GM21825 (cell line): ENCODE measurements at regions not wholly inside any gene's neighbourhood (a gene's known extent, or its start where the extent isn't known, plus 50 kb on each side); places are given as distances from the start of the nearest gene placed in this dataset.

Experiments used
- ATAC-seq: cut with Tn5 transposase; IDR thresholded peaks from one replicate; pipeline ENCODE4 v1.9.1; 2021; ENCODE audit warnings: mild to moderate bottlenecking, moderate library complexity; ENCODE audit not compliant: unreplicated experiment

DNA sequence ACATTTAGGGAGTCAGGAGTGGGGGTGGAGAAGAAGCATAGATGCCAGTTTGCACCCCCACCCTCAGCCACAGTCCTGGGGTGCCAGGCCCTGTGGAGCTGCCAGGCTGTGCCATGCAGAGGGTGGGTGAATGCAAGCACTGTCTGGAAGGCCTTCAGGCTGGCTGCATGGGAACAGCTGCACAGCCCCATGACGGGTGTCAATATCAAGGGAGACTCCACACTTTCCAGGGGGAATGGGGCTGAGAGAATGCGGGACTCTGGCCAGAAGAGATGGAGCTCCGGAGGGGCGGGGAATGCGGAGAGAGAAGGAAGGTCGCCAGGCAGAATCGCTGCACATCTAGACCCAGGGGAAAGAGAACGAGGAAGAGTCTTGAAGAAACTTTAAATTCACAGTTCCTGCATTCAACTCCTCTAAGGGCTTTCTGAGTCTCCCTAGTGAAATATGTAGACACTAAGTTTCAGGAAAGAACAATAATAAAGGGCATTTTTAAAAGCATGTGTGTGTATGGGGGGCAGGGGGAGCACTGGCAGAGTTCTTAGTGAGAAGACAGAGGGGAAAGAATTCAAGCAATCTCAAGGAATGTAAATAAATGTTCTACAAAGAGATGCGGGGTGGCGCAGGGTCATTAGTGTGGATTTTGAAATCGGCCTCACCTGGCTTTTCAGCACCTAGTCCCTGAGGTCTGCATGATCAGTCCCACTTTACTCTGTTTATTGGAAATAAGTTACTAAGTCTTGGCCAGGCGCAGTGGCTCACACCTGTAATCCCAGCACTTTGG, 59.1 kb downstream of the BOD1 start:
- ATAC-seq, result no peak

DNA sequence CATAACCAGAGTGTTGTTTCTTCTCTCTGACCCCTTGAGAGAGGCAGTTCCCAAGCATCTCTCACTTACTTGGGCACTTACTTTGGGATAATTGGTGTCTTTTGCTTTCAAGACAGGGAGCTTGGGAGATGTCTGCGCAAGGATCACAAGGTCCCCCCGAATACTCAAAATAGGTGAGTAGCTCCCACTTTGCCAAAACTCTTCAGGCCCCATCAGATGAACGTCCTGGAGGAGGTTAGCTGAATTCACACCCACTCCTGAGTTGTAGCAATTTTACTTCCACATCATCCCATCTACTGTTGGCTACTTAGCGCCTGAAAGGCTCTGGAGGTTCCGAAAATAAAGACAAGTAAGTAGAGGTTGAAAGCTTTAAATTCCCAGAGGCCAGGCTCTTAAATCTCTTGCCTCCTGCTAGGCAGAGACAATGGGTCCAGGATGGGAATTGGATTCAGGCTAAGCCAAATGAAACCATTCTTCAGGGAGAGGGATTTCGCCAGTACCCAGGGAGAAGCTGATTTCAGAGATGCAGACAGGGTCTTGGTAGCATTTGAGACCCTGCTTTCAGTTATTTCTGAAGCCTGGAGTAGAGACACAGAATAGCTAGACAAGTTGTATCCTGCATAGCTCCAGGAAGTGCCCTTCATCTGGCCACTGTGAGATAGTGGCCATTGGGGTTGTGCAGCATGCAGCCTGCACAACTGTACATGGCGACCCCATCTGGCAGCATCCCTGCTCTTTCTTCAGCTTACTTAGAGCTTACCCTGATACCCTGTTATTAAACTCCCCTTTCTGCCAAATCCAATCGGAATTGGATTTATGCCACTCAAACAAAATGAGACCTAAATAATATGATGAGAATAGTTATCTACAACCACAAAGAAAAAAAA, 60.1 kb downstream of the BOD1 start:
- no peak for ATAC-seq

DNA sequence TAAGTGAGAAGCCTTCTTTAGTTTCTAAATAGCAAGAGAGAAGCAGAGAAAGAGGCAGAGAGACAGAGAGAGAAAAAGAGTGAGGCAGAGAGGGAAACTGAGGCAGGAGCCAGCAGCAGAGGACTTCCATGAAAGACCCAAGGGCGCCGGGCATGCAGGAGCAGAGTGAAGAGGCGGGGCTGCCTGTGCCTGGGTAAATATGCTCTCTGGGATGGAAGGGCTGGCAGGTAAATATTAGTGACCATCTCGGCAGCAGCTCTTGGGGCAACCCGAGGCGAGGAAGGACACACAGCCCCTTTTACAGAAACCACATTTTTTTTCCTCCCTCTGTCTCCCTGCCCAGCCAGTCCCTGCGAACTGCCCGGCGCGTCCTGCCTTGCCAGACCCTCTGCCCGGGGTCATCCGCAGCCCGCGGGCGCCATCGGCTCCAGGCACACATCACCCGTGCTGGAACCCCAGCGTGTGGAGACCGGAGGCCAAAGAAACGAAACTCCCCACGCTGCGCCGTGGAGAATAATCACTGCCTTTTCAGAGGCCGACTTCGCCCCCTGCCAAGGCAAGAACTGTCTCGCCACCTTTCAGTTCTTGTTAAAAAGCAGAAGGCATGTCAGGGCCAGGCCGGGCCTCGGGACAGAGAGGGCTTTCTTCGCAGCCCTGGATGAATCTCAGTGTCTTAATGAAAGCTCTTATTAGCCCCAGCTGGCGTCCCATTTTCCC, 61.3 kb downstream of the BOD1 start:
- ATAC-seq, result no peak

DNA sequence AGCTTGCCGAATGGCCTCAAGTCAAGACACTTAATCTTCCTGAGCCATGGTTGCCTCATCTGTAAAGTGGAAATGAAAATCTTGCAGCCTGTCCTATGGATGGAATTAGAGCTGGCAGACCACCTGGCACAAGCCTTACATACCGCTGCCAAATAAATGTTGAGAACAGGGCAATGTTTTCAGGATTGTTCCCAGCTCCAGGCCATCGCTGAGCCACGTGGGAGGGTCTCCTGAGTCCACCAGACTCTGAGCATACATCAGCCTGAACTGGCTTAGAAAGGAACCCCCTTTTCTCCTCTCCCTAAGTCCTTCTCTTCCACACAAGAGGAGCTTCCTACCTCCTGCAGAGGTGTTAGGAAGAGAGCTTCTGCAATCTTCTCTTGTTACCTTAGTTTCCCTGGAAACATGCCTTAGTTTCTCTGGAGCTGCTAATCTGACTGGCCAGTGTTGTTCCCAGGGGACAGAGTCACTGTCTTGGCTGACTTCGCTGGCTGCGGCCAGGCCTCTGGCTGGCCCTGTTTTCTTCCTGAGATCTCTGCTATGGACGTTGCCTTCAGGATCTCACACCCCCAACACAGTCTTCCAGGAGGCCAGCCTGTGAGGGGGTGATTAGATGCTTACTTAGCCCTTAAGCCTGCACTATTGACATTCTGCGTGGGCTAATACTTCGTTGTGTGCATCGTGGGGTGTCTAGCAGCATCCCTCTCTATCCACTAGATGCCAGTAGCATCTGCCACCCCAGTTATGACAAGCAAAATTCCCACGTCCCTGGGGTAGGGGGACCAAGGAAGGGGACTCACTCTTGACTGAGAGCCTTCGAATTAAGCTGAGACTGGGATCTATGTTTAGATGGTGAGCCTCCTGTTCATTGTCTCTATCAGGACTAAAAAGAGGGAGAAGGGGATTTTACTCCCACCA, 62.2 kb downstream of the BOD1 start:
- ATAC-seq, result no peak

DNA sequence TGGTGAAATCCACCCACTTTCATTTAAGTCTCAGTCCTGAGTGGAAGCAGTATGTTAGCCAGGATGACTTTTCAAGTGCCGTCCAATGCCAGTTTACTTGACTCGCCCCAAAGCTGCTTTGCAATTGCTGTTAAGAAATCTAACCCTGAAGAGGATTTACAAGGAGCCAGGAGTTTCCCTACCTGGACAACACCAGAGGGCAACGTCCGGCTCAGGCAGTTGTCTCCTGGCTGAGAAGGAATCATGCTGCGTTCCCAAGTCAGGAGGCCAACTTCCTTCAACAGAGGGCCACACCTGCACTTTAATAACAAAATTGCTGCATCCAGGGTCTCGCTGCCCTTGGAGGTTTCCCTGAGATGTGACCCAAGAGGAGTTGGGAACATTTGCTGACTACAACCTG, 65.8 kb downstream of the BOD1 start:
- ATAC-seq, result no peak

DNA sequence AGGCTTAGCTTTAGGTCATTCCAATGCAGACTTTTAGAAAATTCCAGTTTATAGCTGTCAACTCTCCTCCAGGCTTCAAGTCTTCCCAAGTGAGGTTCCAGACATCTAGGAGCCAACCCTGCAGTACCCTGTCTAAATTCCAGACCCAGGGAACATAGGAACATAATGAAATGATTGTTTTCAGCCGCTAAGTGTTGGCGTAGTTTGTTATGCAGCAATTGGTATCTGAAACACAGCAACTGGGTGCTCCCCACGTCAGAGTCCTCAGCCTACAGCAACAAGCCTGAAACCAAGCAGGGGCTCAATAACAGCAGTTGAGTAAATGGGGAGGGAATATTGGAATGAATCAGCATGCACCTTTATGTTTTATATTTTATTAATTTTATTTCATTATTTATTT, 66.8 kb downstream of the BOD1 start:
- ATAC-seq, result no peak

DNA sequence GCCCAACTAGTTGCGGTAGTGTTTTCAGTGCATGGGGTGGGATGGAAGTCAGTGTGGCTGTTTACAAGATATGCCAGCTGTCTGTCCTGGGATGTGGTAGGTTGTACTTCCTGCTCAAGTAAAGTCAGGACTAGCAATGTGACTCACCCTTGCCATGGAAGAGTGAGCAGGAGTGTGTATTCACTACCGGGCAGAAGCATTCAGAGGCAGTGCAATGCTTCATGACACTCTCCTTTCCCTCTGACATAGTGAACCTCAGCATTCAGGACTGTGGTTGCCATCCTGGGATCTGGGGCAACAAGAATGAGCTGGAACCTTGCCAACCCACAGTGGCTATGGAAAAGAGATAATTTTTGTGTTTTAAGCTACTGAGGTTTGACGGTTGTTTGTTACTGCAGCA, 68.9 kb downstream of the BOD1 start:
- ATAC-seq, result peak; percentile 80

DNA sequence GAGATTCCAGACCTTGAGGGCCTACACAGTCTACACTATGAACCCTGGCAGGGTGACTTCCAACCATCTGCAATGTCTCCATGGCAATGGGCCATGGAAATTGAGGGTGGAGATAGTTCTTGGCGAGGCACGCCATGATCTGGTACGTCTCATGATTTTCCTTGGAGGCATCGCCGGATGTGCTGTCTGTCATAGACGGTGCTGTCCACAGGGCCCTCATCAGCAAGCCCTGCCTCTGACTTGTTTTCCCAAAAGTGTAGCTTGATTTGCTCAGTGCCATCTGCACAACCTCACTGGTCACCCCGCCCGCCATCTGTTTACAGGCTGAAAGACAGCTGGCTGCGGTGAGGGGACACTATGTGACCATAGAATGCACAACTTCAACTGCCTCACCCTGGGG, 73.5 kb downstream of the BOD1 start:
- ATAC-seq, result no peak

DNA sequence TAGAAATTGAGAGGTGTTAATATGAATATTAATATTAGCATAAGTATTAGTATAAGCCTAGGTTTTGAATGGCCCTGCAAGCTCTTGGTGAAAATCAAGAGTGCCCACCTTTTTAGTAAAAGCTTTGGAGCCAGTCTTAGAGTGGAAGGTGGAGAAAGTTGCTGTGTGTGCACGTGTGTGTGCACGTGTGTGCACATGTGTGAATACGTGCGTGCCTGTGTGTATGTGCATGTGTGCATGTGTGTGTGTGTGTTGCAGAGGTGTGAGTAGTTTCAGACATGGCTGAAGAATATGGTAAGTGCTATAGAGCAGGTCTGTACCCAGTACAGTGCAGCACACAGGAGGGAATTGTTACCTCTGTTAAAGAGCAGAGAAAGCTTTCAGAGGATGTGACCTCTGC, 74.3 kb downstream of the BOD1 start:
- no peak for ATAC-seq

DNA sequence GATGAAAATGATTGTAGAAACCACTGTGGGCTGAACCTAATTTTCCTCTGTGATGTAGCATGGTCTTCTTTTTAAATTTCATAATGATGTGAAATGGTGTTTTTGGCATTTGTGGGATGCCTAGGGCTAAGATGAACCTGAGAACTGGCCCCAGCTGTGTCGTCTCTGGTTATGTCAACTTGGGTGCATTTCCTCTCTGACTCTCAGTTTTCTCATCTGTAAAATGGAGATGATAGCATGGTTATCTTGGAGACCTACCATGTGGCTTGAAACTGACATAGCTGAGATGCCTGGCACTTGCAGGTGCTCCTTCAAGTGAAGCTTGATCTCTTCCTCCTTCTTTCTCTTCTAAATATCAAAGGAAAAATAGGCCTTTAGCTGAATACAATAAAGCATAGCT, 77.8 kb downstream of the BOD1 start:
- ATAC-seq, result no peak

DNA sequence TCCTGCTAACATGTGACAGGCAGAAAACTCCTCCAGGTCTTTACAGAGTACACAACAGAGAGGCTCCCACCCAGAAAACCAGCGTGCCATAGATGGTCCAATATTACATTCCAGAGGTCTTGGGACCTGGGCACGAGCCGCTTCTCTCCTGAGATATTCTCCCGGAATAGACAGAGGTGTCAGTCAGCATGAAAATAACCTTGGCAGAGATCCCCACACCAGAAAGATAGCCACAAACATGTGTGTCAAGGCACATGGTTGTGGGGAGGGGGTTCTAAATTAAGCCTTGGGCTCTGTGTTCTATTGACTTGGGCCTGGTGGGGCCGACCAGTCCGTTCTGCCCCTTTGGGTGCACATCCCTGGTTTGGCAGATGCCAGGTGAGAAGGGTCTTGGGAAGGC, 78.4 kb downstream of the BOD1 start:
- no peak for ATAC-seq

DNA sequence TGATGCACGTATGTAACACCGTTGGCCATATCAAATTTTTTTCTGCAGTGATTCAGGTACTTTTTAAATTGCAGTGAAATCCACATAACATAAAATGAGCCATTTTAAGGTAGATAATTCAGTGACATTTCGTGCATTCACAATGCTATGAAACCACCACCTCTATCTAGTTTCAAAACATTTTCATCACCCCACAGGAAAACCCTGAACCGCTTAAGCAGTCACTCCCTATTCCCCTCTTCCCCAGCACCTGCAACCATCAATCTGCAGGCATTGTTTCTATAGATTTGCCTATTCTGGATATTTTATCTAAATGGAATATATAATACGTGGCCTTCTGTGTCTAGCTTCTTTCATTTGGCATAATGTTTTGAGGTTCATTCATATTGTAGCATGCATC, 79.2 kb downstream of the BOD1 start:
- ATAC-seq, result no peak

DNA sequence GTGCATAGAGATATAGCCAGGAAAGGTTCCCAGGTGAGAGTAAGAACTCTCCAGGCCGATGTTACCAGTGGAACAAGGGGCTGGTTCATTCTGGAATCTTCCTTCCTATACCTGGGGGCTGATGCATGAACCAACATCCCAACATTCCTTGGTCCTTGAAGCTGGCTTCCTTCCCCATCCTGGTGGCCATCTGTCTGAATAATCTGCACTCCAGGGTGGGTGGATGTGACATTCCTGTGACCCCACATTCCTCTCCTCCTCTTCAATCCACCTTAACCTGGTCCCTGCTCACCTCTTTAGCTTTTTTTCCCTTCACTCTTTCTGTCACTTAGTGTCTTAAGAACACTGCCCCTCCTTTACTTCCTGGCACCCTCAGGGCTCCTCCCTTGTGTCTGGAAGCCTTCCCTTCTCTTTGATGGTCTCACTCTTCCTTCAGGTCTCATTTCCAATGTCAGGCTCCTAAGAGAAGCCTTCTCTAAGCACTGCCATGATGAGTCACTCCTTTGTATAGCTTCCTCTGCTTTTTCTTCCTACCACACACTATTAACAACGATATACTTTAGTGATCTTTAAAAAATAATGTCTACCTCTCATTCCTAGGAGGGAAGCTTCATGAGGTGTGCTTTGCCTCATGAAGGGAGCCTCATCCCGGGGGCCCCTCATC, 80.3 kb downstream of the BOD1 start:
- ATAC-seq, result no peak

DNA sequence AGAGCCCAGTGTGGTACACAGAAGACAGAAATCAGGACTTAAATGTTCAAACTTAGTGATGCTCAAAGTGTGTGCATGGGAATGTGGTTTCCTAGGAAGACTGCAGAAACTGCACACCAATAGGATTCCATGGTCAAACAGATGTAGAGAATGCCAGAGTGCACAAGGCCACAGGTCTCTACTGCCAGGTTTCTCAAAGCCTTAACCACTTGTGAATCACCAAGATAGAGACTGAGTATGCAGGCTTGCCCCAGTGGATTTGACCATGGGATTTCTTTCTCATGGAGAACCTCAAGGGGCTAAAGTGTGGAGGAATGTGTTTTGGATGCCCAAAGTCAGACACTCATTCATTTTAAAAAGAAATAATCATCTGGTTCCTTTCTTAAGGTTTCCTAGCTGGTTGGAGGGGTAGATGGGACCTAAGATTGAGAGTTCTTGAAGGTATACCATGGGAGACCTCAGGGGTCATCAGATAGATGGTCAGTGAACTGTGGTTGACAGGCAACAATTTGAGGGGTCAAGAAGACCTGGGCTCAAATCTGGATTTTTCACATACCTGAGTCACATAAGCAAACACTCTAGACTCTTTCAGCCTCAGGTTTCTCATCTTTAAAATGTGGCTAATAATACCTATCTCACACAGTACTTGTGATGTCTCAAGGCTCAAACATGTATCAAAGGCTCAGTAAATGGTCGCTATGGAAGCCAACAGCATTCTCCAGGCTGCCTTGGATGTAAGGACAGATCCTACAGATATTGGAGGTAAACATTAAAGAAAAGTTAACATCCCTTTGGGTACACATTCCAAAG, 81.1 kb downstream of the BOD1 start:
- no peak for ATAC-seq

DNA sequence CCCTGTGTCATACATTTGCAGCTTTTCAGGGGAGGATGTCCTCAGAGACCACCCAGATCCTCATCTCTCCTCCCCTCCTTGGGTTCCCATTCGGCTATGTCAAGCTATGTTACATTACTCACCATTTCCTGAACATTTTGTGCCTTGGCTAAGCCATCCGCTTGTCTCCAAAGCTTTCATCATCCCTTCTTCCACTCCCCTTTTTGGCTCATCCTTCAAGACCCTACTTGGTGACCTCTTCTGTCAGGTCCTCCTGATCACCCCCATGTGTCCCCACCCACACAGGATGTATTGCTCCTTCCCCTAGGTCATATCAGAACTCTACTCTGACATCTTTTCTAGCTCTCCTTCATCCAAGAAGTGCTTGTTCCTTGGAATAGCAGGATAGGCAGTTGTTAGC, 81.8 kb downstream of the BOD1 start:
- ATAC-seq, result no peak

DNA sequence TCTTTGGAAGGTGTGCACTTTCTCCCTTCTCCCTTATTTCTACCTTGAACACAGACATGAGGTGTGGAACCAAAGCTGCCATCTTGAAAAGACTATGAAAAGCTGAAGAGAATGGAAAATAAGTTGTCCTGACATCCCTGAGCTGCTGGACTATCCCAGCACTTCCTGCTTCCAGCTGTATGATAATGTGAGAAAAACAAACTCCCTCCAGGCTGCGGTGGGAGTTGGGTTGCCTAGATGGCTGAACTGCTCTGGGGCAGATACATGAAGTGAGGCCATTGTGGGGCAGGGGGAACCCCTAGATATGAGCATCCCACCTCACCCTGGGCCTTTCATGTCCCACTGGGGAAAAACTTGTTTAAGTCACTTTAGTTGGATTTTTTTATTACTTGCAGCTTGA, 82.4 kb downstream of the BOD1 start:
- no peak for ATAC-seq

DNA sequence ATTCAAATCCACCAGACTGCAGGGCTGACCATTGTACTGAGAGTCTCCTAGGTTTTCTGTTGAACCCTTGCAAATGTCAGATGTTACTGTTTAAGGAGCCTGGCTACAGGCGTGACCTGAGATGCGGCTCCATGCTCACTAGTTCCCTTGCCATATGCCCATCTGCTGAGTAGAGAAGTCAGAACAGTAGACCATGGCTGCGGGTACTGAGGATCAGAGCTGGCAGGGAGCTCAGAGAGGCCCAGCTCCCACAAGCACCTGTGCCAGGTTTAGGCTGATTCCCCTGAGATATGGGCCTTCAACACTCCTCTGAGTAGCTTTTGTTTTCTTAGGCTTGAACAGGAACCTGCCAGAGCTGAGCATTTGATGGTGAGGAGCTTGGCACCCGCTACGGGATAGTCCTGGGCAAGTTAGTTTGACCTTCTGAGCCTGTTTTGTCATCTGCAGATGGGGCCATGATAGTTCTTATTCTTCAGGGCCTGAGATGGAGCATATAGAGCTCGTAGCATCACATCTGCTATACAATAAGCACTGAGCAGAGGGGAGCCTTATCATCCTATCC, 83.7 kb downstream of the BOD1 start:
- ATAC-seq, result no peak

DNA sequence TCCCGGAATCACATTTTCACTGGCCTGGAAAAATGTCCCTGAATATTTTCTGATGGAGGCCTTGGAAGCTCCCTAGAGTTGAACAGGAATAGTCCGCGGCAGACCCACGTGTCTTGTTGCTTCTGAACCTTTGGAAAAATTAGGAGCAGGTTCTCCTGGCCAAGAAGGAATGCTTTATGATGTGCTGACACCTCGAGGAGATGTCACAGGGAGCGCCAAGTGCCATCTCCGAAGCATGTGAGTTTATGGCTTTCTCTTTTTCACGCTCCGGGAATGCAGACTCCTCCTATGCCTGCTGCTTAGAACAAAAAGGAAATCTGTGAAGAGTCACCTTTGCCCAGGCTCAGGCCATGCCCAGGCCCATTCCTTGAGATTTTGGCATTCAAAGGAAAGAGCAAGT, 84.6 kb downstream of the BOD1 start:
- ATAC-seq, result no peak

DNA sequence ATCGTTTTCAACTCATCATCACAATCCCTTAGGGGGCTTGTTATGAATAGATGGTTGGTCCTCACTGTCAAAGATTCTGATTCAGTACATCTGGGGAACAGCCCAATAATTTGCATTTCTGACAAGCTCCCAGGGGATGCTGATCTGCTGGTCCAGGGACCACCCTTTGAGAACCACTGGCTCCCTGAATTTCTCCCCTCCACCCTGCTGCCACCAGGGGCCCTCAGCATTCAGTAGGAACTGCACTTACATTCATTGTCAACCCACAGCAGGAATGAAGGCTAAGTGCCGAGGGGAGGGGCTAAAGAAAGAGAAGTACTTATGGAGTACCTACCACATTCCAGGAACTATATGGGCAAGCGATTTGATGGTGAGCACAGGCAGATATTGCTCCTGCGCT, 85.9 kb downstream of the BOD1 start:
- no peak for ATAC-seq
